GM18519 (cell line): ENCODE measurements at regions not wholly inside any gene's neighbourhood (a gene's known extent, or its start where the extent isn't known, plus 50 kb on each side); places are given as distances from the start of the nearest gene placed in this dataset.
"Not testable (repeated sequence)": the region's sequence is repeated elsewhere in the genome, so short reads cannot be mapped to it uniquely, and the experiment has no call there.

ENCODE experiments used
- ATAC-seq: cut with Tn5 transposase; IDR thresholded peaks from one replicate; pipeline ENCODE4 v1.9.1; 2021; ENCODE audit warnings: mild to moderate bottlenecking, moderate library complexity; ENCODE audit not compliant: unreplicated experiment, low FRiP score

DNA sequence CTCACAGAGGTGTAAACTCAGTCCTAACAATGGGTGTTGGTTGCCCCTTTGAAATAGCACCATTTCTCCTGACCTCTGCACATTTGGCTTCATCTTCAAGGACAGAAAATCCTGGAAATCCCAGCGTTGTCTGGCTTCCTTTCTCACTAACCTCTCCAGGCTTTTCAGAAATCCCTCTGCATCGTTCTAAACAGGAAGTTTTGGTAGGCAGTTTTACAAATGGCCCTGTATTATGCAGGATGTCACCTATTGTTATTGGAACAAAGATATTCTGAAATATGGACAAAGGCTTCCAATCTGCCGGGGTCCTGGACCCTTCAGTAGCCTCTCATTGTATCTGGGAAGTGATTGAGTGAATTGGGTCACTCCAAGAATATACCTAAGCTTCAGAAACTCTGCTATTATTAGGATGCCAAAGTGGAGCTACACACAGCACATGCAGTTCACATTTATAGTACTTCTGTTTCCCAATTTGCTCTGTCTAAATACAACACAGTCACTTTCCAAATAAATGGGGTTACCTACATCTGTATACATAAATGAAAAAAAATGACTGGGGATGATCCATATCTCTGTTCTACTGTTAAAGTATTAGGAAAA lies 134.8 kb upstream of the KLF6 start:
- ATAC-seq = no peak

DNA sequence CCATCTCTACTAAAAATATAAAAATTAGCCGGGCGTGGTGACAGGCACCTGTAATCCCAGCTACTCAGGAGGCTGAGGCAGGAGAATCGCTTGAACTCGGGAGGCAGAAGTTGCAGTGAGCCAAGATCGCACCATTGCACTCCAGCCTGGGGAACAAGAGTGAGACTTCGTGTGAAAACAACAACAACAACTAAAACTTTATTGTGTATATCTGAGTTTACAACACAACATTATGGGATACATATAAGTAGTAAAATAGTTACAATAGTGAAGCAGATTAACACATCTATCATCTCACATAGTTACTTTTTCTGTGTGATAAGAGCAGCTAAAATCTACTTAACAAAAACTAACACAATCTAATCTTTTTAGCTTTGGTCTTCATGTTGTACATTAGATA lies 132.4 kb upstream of the KLF6 start:
- ATAC-seq = not testable (repeated sequence)

DNA sequence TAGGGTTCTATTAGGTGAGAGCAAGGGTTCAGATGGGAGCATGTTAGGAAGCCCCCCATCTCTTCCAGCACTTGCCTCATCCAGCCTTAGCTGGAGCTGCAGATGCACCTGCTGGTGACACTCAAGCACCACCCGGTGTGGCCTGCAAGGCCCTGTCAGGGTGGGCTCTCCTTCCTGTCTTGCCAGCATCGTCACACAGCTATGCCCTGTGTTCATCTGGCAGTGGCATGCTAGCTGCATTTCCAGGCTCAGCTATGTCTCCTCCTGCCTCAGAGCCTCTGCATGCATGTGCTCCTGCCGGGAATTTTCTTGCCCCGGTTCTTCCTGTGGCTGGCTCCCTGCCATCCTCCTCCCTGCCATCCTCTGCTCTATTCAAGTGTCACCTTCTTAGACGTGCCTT lies 129.7 kb upstream of the KLF6 start:
- ATAC-seq = no peak

GRCh38 chr10:3911713-3912442 lies 126.9 kb upstream of the KLF6 start:
- ATAC-seq = no peak

- no peak for ATAC-seq
Measured at GRCh38 chr10:3911241-3911640, 126.2 kb upstream of the KLF6 start.

DNA sequence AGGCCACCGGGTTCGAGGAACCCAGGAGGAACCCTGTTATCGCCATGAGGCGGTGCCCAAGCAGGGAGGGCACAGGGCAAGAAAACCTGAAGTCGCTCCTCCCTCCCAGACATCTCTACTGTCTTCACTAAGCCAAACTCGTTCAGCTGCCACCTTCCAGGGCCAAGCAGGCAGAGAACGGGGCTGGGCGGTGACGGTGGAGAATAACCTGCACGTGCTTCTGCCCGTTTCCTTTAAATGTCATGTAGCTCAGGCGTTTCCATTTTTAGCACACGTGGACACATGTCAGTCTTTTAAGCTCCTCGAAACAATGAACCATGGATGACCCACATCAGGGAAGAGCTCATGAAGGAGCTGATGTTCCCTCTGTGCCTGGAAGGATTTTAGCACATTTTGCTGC lies 124.3 kb upstream of the KLF6 start:
- ATAC-seq = no peak

GRCh38 chr10:3908183-3908582 lies 123.2 kb upstream of the KLF6 start:
- ATAC-seq = no peak

- no peak for ATAC-seq
Measured at GRCh38 chr10:3907514-3907913, 122.5 kb upstream of the KLF6 start.

- ATAC-seq = no peak
Measured at GRCh38 chr10:3906511-3907111, 121.6 kb upstream of the KLF6 start.

DNA sequence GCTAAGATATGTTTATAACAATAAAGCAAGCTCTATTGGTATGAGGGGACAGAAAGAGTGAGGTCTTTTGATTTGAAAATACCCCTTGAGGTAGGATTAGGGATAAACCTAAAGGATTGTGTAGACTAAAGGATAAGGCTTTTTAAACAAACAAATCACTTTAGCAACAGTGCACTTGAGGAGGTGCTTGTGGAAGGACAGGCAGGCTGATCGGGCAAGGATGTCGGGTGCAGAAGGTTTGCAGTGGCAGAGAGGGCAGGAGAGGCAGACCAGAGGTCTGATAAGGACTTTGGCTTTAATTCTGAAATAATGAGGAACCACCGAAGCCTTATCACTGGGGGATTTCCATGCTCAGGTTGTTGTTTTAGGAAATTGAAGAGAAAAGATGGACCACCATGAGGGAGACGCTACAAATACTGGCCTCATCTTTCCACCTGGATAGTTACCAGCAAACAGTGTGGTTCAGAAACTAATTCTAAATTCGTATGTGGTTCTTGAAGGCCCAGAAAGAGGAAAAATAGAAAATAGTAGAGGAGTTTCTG lies 119.5 kb upstream of the KLF6 start:
- ATAC-seq = no peak

DNA sequence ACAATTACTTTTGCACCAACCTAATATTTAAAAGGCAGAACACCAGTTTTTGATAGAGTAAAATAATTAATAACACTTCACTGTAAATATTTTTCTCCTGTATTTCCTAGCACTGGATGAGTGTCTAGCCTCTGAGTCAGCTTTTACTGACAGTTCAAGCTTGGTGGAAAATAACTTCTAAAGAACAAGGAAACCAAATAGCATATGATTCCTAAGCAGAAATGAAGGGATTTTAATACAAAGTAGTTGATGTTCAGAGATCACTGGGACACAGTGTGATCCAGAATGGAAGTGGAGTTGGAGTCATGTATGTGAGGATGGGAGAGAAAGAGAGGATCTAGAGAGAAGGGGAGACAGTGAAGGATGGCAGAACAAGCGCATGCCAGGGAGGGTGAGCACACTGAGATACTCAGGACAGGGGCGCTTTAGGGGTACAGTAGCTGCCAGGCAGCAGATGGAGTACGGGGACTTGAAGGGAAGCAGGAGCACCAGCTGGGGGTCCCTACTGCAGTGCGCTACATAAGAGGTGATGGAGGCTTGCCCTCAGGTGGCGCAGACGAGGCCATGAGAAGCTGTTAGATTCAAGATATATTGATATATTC lies 117.9 kb upstream of the KLF6 start:
- peak; percentile 14 for ATAC-seq

GRCh38 chr10:3902054-3902808 lies 117.2 kb upstream of the KLF6 start:
- ATAC-seq = peak; percentile 76

DNA sequence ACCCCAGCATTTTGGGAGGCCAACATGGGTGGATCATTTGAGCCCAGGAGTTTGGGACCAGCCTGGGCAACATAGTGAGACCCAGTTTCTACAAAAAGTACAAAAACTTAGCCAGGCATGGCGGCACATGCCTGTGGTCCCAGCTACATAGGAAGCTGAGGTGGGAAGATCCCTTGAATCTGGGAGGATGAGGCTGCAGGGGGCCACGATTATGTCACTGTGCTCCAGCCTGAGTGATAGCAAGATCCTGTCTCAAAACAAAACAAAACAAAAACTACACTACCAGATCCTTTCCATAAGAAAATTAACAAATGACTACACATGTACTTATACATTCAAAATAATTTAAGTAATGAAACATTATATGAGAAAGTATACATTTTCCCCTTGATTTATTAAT lies 116.4 kb upstream of the KLF6 start:
- ATAC-seq = no peak

DNA sequence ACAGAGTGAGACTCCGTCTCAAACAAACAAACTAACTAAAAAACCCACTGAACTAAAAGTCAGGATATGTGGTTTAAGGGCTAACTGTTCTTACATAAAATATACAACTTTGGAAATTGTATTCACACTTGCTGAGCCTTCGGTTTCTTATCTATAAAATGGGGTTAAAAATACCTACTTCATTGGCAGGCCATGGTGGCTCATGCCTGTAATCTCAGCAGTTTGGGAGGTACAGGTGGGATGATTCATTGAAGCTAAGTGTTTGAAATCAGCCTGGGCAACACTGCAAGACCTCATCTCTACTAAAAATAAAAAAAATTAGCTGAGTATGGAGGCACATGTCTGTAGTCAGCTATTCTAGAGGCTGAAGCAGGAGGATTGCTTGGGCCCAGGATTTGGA lies 115.4 kb upstream of the KLF6 start:
- no peak for ATAC-seq

- ATAC-seq = no peak
Measured at GRCh38 chr10:3898821-3899220, 113.8 kb upstream of the KLF6 start.

GRCh38 chr10:3897156-3897555 lies 112.1 kb upstream of the KLF6 start:
- no peak for ATAC-seq

DNA sequence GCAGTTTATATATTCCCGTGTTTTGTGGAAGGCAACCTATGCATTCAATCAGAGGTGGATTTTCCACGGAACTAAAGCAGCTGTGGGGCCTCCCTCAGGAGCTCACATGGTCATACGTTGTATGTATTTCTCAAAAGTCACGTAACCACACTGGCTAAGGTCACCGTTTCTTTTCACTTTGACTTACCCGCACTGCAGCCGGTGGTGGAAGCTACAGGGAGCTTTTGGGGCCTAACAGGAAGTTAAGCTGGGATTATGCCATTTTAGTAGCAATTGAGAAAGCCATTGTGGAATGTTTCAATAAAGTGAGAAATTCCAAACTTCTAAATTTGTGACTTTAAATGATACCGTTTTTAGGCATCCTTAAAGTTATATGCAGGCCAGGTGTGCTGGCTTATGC lies 111.2 kb upstream of the KLF6 start:
- ATAC-seq = no peak

GRCh38 chr10:3895045-3895631 lies 110.1 kb upstream of the KLF6 start:
- no peak for ATAC-seq

DNA sequence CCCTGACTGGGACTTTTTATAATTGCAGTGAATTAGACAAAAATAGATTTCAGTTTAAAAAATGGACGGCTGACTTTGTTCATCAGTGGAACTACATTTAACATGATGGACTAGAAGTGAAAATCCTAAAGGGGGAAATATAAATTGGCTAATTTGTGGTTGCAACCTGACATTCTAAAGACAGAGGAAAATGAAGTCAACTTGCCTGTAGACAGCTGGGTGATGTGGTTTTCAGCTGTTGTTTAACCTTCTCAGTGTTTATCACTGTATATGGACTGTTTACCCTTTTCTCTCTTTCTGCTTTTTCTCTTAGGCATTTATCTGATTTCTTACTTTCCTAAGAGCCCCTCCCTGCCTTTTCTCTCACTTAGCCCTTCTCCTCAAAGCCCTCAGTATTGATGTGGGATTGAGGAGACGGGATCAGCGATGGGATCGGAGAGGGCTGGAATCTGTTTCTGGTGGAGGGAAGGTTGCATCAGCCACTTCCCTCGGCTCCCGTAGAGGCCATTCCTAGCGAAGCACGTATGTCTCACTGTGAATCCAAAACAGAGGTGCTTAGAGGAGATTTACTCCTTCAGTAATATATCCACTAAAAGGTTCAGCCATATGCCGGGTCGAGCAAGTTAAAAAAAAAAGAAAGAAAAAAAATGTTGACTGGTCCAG lies 109.0 kb upstream of the KLF6 start:
- no peak for ATAC-seq
